C4-2B (cell line): ENCODE measurements at regions not wholly inside any gene's neighbourhood (a gene's known extent, or its start where the extent isn't known, plus 50 kb on each side); places are given as distances from the start of the nearest gene placed in this dataset.

Source experiments
- CTCF ChIP-seq: fragments of 450-650 bp; conservative IDR thresholded peaks from 2 replicates; pipeline ENCODE4 v1.5.1; 2017; ENCODE audit warnings: mild to moderate bottlenecking
- ZFX ChIP-seq: fragments of 450-650 bp; IDR thresholded peaks from 2 replicates; pipeline ENCODE4 v1.6.1; 2017

- TF ChIP-seq CTCF, result no peak
- no peak for TF ChIP-seq ZFX
Measured at GRCh38 chr6:51450958-51451357, 632.3 kb downstream of the TFAP2B start.
